ENCODE measurements at regions not wholly inside any gene's neighbourhood (a gene's known extent, or its start where the extent isn't known, plus 50 kb on each side); places are given as distances from the start of the nearest gene placed in this dataset.

DNA sequence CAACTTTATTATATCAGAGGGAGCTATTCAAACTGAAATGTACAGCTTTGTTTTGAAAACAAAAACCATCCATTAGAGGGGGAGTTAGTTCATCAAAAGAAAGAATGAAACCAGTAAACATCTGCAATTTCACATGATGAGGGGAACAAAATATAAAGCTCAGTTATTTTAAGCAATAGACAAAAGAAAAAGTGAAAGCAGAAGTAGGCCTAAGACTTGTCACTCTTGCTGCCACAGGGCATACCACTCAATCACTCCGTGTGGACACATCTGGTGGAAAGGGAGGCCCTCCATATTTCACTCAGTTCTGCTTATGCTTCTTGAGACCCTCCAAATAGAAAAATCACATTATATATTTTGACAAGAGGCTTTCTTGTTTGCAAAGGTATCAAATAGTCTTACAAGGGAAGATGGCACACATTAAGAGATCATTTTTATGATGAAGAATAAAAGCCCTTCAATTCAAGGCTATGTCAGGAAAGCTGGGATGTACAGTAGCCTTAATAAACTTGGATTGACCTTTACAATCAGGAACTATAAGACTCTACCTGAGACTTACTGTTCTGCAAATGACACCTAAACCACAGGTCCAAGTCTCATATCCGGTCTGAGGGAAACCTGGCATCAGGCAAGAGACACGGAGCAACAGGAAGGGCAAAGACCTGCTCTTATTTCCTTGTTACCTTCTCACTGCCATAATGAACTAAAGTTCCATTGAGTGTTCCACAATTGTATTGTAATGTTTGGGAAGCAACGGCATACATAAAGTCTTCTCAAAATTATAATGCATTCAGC is 222.5 kb upstream of the GRIP1 start:
- Histone ChIP-seq H3K4me1 (peaks cover 0 to 13% (median 2%) of the 10 kb centered on the region in 4 donors), H3K4me3 (no peak overlapping the region), H3K36me3 (no peaks in the 10 kb centered on the region), H3K27ac (no peak overlapping the region), H3K9me3 (no peaks in the 10 kb centered on the region), H3K27me3 (no peaks in the 10 kb centered on the region)
- intact Hi-C loops (cut with DNase I; ENCODE audit: low total_unique reads), result no loop called here
- 54 to 85% (median 72%) methylated on average over 4 of the region's 4 CpGs for WGBS, 5 donors
- peak in 1 of 2 donors; percentile 22 for DNase-seq
- TF ChIP-seq POLR2AphosphoS5 (IDR thresholded peaks at IDR 0.05), result no peak

DNA sequence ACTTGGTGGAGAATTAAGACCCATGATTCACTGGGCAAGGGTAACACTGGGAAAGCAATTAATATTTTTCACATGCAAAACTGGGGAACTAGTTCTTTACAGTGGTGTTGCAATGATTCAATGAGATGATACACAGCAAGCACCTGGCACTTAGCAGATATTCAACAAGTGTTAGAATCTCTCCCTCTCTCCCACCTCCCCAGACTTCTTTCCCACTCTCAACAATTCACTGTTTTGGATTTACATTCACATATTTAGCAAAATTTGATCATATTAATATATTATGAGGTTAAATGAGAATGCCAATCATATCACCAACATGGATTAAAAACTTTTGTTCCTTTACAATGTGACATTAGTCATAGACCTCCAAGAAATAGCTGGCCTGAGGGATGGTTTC is 223.1 kb upstream of the GRIP1 start:
- no peaks in the 10 kb centered on the region for H3K9me3 ChIP-seq
- no peak overlapping the region for H3K27ac ChIP-seq
- H3K4me3 ChIP-seq, result no peak overlapping the region
- TF ChIP-seq CTCF (IDR thresholded peaks at IDR 0.05) (no peak), POLR2A (IDR thresholded peaks at IDR 0.05) (no peak), EP300 (IDR thresholded peaks at IDR 0.05) (no peak), POLR2AphosphoS5 (IDR thresholded peaks at IDR 0.05) (no peak)
- intact Hi-C loops (cut with DNase I; ENCODE audit: low total_unique reads), result no loop called here
- DNase-seq, result no peak
- H3K27me3 ChIP-seq, result no peaks in the 10 kb centered on the region
- H3K4me1 ChIP-seq, result peaks cover 0 to 13% (median 2%) of the 10 kb centered on the region in 4 donors
- no peaks in the 10 kb centered on the region for H3K36me3 ChIP-seq

- peak in 1 of 2 donors; percentile 16 for DNase-seq
- H3K4me3 ChIP-seq, result no peak overlapping the region
- intact Hi-C loops (cut with DNase I; ENCODE audit: low total_unique reads), result no loop called here
- peaks cover 0 to 13% (median 0%) of the 10 kb centered on the region in 4 donors for H3K4me1 ChIP-seq
- no peaks in the 10 kb centered on the region for H3K36me3 ChIP-seq
- H3K27me3 ChIP-seq, result no peaks in the 10 kb centered on the region
- no peak for TF ChIP-seq EP300 (IDR thresholded peaks at IDR 0.05)
- TF ChIP-seq CTCF (IDR thresholded peaks at IDR 0.05), result no peak
- no peak for TF ChIP-seq POLR2A (IDR thresholded peaks at IDR 0.05)
- TF ChIP-seq POLR2AphosphoS5 (IDR thresholded peaks at IDR 0.05), result no peak
- no peaks in the 10 kb centered on the region for H3K9me3 ChIP-seq
- 6 to 17% (median 12%) methylated on average over 1 of the region's 1 CpG for WGBS, 5 donors
- no peak overlapping the region for H3K27ac ChIP-seq
These were observed 225.0 kb upstream of the GRIP1 start for GRCh38 chr12:66903782-66904396.

DNA sequence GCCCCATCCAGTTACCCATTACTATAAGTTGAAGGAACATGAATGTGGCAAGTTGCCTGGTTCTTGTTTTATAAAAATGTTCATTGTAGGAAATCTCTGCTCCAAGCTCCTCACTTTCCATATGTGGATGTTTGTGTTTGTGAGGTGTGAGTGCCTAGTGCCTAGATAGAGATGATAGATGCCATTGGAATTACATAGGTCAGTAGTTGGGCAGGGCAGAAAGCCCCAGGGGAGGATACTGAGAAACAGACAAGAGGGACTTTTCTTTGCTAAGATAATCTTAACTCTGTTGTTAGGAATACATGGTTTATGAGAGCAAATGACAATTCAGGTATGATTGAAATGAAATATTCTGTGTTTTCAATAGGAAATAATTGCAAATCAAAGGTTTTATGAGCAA is 226.3 kb upstream of the GRIP1 start:
- Histone ChIP-seq H3K36me3 (no peaks in the 10 kb centered on the region), H3K4me1 (peaks cover 0 to 12% (median 0%) of the 10 kb centered on the region in 4 donors), H3K9me3 (no peaks in the 10 kb centered on the region), H3K4me3 (no peak overlapping the region), H3K27me3 (no peaks in the 10 kb centered on the region), H3K27ac (no peak overlapping the region)
- intact Hi-C loops (cut with DNase I; ENCODE audit: low total_unique reads), result no loop called here
- TF ChIP-seq POLR2A (IDR thresholded peaks at IDR 0.05) (no peak), EP300 (IDR thresholded peaks at IDR 0.05) (no peak), CTCF (IDR thresholded peaks at IDR 0.05) (no peak), POLR2AphosphoS5 (IDR thresholded peaks at IDR 0.05) (no peak)
- DNase-seq, result no peak

Data from stomach (tissue), 8 donors.